ENCODE measurements at regions not wholly inside any gene's neighbourhood (a gene's known extent, or its start where the extent isn't known, plus 50 kb on each side); places are given as distances from the start of the nearest gene placed in this dataset.

DNA sequence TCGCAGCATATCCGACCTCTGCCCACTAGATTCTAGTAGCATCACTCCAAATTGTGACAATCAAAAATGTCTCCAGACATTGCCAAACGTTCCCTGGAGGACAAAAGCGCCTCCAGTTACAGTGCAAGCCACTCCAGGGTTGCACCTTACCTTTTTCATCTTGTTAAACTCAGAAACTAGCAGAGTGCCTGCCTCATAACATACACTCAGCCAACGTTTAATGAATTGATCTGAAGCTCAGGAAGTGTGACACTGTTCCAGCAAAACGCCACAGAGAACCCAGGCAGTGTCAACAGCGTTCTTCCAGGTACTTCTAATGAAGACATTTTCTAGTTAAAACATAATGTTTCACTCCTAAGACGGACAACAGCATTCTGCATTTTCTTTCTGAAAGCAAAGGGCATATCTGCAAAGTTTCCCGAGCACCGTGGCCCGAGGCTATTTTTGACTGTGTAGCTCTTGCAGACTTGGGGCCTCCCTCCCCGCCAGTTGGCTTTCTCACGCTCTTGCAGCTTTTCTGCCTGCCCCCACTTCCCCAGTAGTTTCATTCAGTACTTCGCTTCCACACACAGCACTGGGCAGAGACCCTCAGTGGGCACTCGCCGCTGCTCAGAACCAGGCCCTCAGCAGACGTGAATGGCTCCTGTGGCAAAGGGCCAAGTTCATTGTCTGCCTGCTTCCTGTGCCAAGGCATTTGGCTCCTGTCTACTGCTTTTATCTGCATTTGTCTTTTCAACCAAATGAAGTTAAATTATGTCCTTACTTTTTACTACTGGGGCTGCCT, 133.4 kb upstream of the TTC29 start:
- Histone ChIP-seq H3K4me1 (no peaks in the 10 kb centered on the region), H3K4me3 (peak overlapping the region in 1 of 2 donors; percentile 46), H3K27ac (no peak overlapping the region), H3K9me3 (no peaks in the 10 kb centered on the region), H3K36me3 (no peaks in the 10 kb centered on the region), H3K27me3 (no peaks in the 10 kb centered on the region)
- TF ChIP-seq, protein P1, sequence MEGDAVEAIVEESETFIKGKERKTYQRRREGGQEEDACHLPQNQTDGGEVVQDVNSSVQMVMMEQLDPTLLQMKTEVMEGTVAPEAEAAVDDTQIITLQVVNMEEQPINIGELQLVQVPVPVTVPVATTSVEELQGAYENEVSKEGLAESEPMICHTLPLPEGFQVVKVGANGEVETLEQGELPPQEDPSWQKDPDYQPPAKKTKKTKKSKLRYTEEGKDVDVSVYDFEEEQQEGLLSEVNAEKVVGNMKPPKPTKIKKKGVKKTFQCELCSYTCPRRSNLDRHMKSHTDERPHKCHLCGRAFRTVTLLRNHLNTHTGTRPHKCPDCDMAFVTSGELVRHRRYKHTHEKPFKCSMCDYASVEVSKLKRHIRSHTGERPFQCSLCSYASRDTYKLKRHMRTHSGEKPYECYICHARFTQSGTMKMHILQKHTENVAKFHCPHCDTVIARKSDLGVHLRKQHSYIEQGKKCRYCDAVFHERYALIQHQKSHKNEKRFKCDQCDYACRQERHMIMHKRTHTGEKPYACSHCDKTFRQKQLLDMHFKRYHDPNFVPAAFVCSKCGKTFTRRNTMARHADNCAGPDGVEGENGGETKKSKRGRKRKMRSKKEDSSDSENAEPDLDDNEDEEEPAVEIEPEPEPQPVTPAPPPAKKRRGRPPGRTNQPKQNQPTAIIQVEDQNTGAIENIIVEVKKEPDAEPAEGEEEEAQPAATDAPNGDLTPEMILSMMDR (IDR thresholded peaks at IDR 0.05): no peak
- intact Hi-C loops (cut with DNase I): no loop called here
- DNase-seq (ENCODE audit: low spot score in 2 of 2): no peak

DNA sequence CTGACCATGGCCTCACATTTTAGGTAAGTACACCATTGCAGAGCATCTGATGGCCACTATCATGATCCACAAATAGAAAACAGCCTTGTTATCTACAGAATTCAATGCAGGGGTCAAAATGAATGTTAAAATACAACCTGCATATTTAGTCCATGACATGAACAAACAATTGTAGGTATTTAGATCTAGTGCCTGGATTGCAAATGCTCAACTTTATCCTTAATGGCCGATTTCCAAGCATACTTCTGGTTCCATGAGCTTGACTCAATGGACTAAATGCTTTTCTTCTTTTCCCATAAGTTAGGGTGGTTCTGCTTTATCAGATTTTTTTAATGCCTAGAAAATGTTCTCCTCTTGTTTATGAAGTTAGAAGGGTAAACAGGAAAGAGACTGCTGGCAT, 139.2 kb upstream of the TTC29 start:
- H3K4me1 ChIP-seq: no peaks in the 10 kb centered on the region
- intact Hi-C loops (cut with DNase I): no loop called here
- DNase-seq (ENCODE audit: low spot score in 2 of 2): no peak
- no peaks in the 10 kb centered on the region for H3K36me3 ChIP-seq
- H3K9me3 ChIP-seq: no peaks in the 10 kb centered on the region
- H3K27ac ChIP-seq: no peak overlapping the region
- no peak overlapping the region for H3K4me3 ChIP-seq
- TF ChIP-seq, protein P1 (IDR thresholded peaks at IDR 0.05): no peak
- H3K27me3 ChIP-seq: no peaks in the 10 kb centered on the region

DNA sequence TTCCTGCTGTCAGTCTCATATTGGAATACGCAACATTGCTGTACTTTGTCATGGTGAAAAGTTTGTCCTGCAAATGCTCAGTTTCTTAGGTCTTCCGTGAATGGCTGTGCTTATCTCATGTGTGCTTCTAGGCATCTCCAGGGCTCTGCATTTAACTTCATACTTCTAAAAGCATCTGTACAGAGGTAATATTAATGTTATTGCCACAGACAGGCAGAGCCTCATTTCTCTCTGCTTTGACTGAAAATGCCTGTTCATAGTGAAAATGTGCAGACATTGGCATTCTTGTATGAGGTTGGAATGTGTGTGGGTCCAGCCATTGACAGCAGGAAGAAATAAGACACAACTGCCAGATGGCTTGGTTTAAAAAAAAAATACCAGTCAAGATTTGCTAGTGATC, 140.1 kb upstream of the TTC29 start:
- Histone ChIP-seq H3K4me1 (no peaks in the 10 kb centered on the region), H3K9me3 (no peaks in the 10 kb centered on the region), H3K36me3 (no peaks in the 10 kb centered on the region), H3K27ac (no peak overlapping the region), H3K27me3 (no peaks in the 10 kb centered on the region), H3K4me3 (no peak overlapping the region)
- TF ChIP-seq, protein P1 (IDR thresholded peaks at IDR 0.05): no peak
- DNase-seq (ENCODE audit: low spot score in 2 of 2): no peak
- intact Hi-C loops (cut with DNase I): no loop called here

DNA sequence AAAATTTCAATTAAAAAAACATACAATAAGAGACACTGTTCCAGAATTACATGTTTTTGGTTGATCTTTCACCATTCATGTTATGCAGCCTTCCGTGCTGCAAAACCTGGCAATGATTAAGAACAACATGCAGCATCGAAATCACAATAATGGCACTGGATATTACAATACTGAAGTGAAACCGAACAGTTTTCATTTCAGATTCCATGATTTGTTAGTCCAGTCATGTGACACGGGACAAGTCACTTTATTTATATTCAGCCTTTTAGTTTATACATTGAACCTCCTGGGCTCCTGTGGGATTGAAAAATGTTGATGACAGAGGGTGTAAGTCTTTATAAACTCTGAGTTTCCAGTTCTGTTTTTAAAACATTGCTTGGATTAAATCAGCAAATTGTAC, 142.5 kb upstream of the TTC29 start:
- DNase-seq (ENCODE audit: low spot score in 2 of 2): no peak
- Histone ChIP-seq H3K4me1 (no peaks in the 10 kb centered on the region), H3K4me3 (peak overlapping the region in 1 of 2 donors; percentile 38), H3K36me3 (no peaks in the 10 kb centered on the region), H3K27ac (no peak overlapping the region), H3K9me3 (no peaks in the 10 kb centered on the region), H3K27me3 (no peaks in the 10 kb centered on the region)
- TF ChIP-seq, protein P1 (IDR thresholded peaks at IDR 0.05): no peak
- intact Hi-C loops (cut with DNase I): no loop called here

DNA sequence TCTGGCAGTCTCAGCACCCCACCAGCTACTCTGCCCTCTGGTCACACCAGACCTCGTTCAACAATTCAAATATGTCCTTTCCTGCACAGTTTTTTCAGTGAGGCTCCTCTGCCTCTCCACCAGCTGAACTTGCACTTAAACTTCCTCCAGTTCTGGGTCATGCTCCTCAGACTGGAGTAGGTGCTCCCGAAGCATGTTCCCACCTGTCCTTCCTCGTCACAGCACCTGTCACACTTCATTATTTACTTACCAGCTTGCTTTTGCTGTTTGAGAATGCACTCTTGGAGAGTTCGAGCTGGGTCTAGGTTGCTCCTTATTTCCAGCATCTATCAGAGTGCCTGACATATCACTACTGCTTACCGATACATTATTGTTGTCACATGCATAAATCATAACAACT, 144.8 kb upstream of the TTC29 start:
- DNase-seq (ENCODE audit: low spot score in 2 of 2): no peak
- Histone ChIP-seq H3K4me3 (no peak overlapping the region), H3K27ac (no peak overlapping the region), H3K27me3 (no peaks in the 10 kb centered on the region), H3K36me3 (no peaks in the 10 kb centered on the region), H3K4me1 (no peaks in the 10 kb centered on the region), H3K9me3 (no peaks in the 10 kb centered on the region)
- intact Hi-C loops (cut with DNase I): no loop called here
- TF ChIP-seq, protein P1 (IDR thresholded peaks at IDR 0.05): no peak

All from ascending aorta (tissue), 2 donors.